A549 (cell line): ENCODE measurements at regions not wholly inside any gene's neighbourhood (a gene's known extent, or its start where the extent isn't known, plus 50 kb on each side); places are given as distances from the start of the nearest gene placed in this dataset.

Source experiments
- POLR2AphosphoS2 ChIP-seq: conservative IDR thresholded peaks from 2 replicates; pipeline ENCODE4 v1.6.1; 2012; ENCODE audit warnings: low read length, improper control_type of control experiment, inconsistent platforms
- ZNF302 ChIP-seq: fragments of 250-450 bp; sonication (Bioruptor Pico); IDR thresholded peaks from 2 replicates; pipeline ENCODE4 v1.9.0; 2021; ENCODE audit warnings: inconsistent platforms, mild to moderate bottlenecking, moderate library complexity

GRCh38 chr3:176037636-176038035, 1159.6 kb downstream of the TBL1XR1 start:
- TF ChIP-seq POLR2AphosphoS2 (no peak), ZNF302 (CRISPR knock-in tag) (no peak)
